OCI-LY1 (cell line): ENCODE measurements at regions not wholly inside any gene's neighbourhood (a gene's known extent, or its start where the extent isn't known, plus 50 kb on each side); places are given as distances from the start of the nearest gene placed in this dataset.

Experiments
- H2AFZ ChIP-seq: fragments of 200-600 bp; sonication (generic), shearing (Covaris generic); 2 replicates; pipeline ENCODE4 v1.6.0; 2014; ENCODE audit warnings: antibody characterized with exemption, mild to moderate bottlenecking, low read length
- H3F3A ChIP-seq: fragments of 200-600 bp; sonication (generic), shearing (Covaris generic); 2 replicates; pipeline ENCODE4 v1.6.0; 2014; ENCODE audit warnings: mild to moderate bottlenecking, antibody characterized with exemption, low read length, moderate library complexity; ENCODE audit not compliant: insufficient read depth
- H3K27ac ChIP-seq: fragments of 200-600 bp; sonication (generic); 2 replicates; pipeline ENCODE4 v1.5.1; 2014; ENCODE audit warnings: low read length, mixed run types, mild to moderate bottlenecking, low read depth; ENCODE audit not compliant: poor library complexity, severe bottlenecking
- H3K27me3 ChIP-seq: fragments of 200-600 bp; sonication (generic); 2 replicates; pipeline ENCODE4 v1.6.0; 2014; ENCODE audit warnings: antibody characterized with exemption, mild to moderate bottlenecking, low read length, moderate library complexity; ENCODE audit not compliant: insufficient read depth
- H3K36me3 ChIP-seq: fragments of 200-600 bp; sonication (generic); 2 replicates; pipeline ENCODE4 v1.6.1; 2014; ENCODE audit warnings: mild to moderate bottlenecking, antibody characterized with exemption, low read length, moderate library complexity, mixed read lengths; ENCODE audit not compliant: insufficient read depth
- H3K4me1 ChIP-seq: fragments of 200-600 bp; sonication (generic); 2 replicates; pipeline ENCODE4 v1.5.1; 2014; ENCODE audit warnings: mild to moderate bottlenecking, low read length, moderate library complexity; ENCODE audit not compliant: insufficient read depth, severe bottlenecking
- H3K4me2 ChIP-seq: fragments of 200-600 bp; sonication (generic), shearing (Covaris generic); 2 replicates; pipeline ENCODE4 v1.6.1; 2014; ENCODE audit warnings: low read length
- H3K4me3 ChIP-seq: fragments of 200-600 bp; sonication (generic); 2 replicates; pipeline ENCODE4 v1.5.1; 2014; ENCODE audit warnings: low read length, low read depth, mild to moderate bottlenecking, mixed read lengths; ENCODE audit not compliant: poor library complexity, severe bottlenecking
- H3K79me2 ChIP-seq: fragments of 200-600 bp; shearing (Covaris generic); 2 replicates; pipeline ENCODE4 v1.6.1; 2016; ENCODE audit warnings: mixed run types, low read length, mixed read lengths; ENCODE audit not compliant: insufficient read depth
- H3K9ac ChIP-seq: fragments of 200-600 bp; sonication (generic), shearing (Covaris generic); 2 replicates; pipeline ENCODE4 v1.6.1; 2014; ENCODE audit warnings: mild to moderate bottlenecking, low read length, mixed read lengths
- H3K9me2 ChIP-seq: fragments of 200-600 bp; sonication (generic), shearing (Covaris generic); 2 replicates; pipeline ENCODE4 v1.6.1; 2014; ENCODE audit warnings: low read depth, mild to moderate bottlenecking, low read length, mixed read lengths
- H3K9me3 ChIP-seq: fragments of 200-600 bp; shearing (Covaris generic); 2 replicates; pipeline ENCODE4 v1.6.1; 2014; ENCODE audit warnings: low read length, mixed read lengths
- H4K20me1 ChIP-seq: fragments of 200-600 bp; sonication (generic), shearing (Covaris generic); 2 replicates; pipeline ENCODE4 v1.6.0; 2016; ENCODE audit warnings: mild to moderate bottlenecking, low read length; ENCODE audit not compliant: insufficient read depth
- CTCF ChIP-seq: fragments of 200-600 bp; sonication (generic), shearing (Covaris generic); IDR thresholded peaks from 2 replicates; pipeline ENCODE4 v1.5.1; 2017; ENCODE audit warnings: mild to moderate bottlenecking, antibody characterized with exemption, low read length, moderate library complexity, mixed read lengths
- EZH2 ChIP-seq: fragments of 200-600 bp; sonication (generic), shearing (Covaris generic); IDR thresholded peaks from 2 replicates; pipeline ENCODE4 v1.8.0; 2017; ENCODE audit warnings: borderline replicate concordance, mixed run types, mild to moderate bottlenecking, antibody characterized with exemption, low read length, moderate library complexity, mixed read lengths

- Histone ChIP-seq H4K20me1 (no peaks in the 10 kb centered on the region), H3K27ac (no peak overlapping the region), H3F3A (no peaks in the 10 kb centered on the region), H2AFZ (no peak overlapping the region), H3K4me2 (no peak overlapping the region), H3K4me3 (no peak overlapping the region), H3K36me3 (no peaks in the 10 kb centered on the region), H3K79me2 (no peaks in the 10 kb centered on the region), H3K4me1 (no peaks in the 10 kb centered on the region), H3K9me2 (no peaks in the 10 kb centered on the region), H3K27me3 (no peaks in the 10 kb centered on the region), H3K9ac (no peak overlapping the region), H3K9me3 (no peaks in the 10 kb centered on the region)
- TF ChIP-seq EZH2 (no peak), CTCF (no peak)
Measured at GRCh38 chr16:51048544-51048943, 102.5 kb downstream of the SALL1 start.

- Histone ChIP-seq H3K9me2 (no peaks in the 10 kb centered on the region), H3F3A (no peaks in the 10 kb centered on the region), H3K9me3 (no peaks in the 10 kb centered on the region), H3K36me3 (no peaks in the 10 kb centered on the region), H3K79me2 (no peaks in the 10 kb centered on the region), H3K27ac (no peak overlapping the region), H3K4me2 (no peak overlapping the region), H3K27me3 (no peaks in the 10 kb centered on the region), H3K9ac (no peak overlapping the region), H3K4me3 (no peak overlapping the region), H3K4me1 (no peaks in the 10 kb centered on the region), H2AFZ (no peak overlapping the region), H4K20me1 (no peaks in the 10 kb centered on the region)
- no peak for TF ChIP-seq CTCF
- TF ChIP-seq EZH2 = no peak
Measured at GRCh38 chr16:51045794-51046193, 105.3 kb downstream of the SALL1 start.

- Histone ChIP-seq H3K4me3 (no peak overlapping the region), H3K4me2 (no peak overlapping the region), H3K79me2 (no peaks in the 10 kb centered on the region), H3K36me3 (no peaks in the 10 kb centered on the region), H3K9me3 (no peaks in the 10 kb centered on the region), H3K4me1 (no peaks in the 10 kb centered on the region), H3K27me3 (no peaks in the 10 kb centered on the region), H3K27ac (no peak overlapping the region), H3F3A (no peaks in the 10 kb centered on the region), H4K20me1 (no peaks in the 10 kb centered on the region), H3K9me2 (no peaks in the 10 kb centered on the region), H3K9ac (no peak overlapping the region), H2AFZ (no peak overlapping the region)
- TF ChIP-seq EZH2 (no peak), CTCF (no peak)
Measured at GRCh38 chr16:51045186-51045585, 105.9 kb downstream of the SALL1 start.
